ENCODE measurements at regions not wholly inside any gene's neighbourhood (a gene's known extent, or its start where the extent isn't known, plus 50 kb on each side); places are given as distances from the start of the nearest gene placed in this dataset.

DNA sequence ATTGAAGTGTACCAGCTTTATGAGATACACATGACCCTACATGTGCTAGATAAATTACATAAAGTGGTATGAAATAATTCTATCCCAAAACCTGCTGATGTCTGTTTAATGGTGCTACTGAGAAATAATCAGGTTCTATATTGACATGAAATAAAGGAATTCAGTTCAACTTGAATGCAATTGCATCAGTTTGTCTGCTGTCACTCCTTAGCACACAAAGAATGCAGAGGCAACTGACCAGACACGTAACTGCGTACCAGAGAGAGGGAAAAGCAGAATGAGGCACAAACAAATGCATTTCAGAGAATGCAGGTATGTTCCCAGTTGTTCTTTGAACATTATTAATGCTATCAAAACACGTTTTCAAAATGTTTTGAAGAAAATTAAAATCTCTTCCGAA lies 98.8 kb upstream of the AGR3 start:
- TF ChIP-seq CTCF (IDR thresholded peaks at IDR 0.05 in 8 of 11, conservative IDR thresholded peaks at IDR 0.05 in 3 of 11): no peak
- no peak for TF ChIP-seq POLR2A (IDR thresholded peaks at IDR 0.05)

Measured in spleen (tissue), 7 donors.